ENCODE measurements at regions not wholly inside any gene's neighbourhood (a gene's known extent, or its start where the extent isn't known, plus 50 kb on each side); places are given as distances from the start of the nearest gene placed in this dataset.

GRCh38 chr9:20188616-20189369 lies 400.0 kb upstream of the SLC24A2 start:
- TF ChIP-seq CTCF (IDR thresholded peaks at IDR 0.05 in 8 of 11, conservative IDR thresholded peaks at IDR 0.05 in 3 of 11) (no peak), POLR2AphosphoS5 (IDR thresholded peaks at IDR 0.05) (no peak), POLR2A (IDR thresholded peaks at IDR 0.05) (no peak)

Data from spleen (tissue), 7 donors.